ENCODE measurements at regions not wholly inside any gene's neighbourhood (a gene's known extent, or its start where the extent isn't known, plus 50 kb on each side); places are given as distances from the start of the nearest gene placed in this dataset.
"Not testable (repeated sequence)": the region's sequence is repeated elsewhere in the genome, so short reads cannot be mapped to it uniquely, and the experiment has no call there.

GRCh38 chr3:82628385-82629014, 867.1 kb upstream of the GBE1 start:
- DNase-seq (ENCODE audit: extremely low read depth in 1 of 2, low read depth in 1 of 2): no peak

- DNase-seq (ENCODE audit: extremely low read depth in 1 of 2, low read depth in 1 of 2): no peak
Observed at GRCh38 chr3:82627733-82628132, 866.3 kb upstream of the GBE1 start.

GRCh38 chr3:82620744-82621143, 859.3 kb upstream of the GBE1 start:
- DNase-seq (ENCODE audit: extremely low read depth in 1 of 2, low read depth in 1 of 2): not testable (repeated sequence)

- no peak for DNase-seq (ENCODE audit: extremely low read depth in 1 of 2, low read depth in 1 of 2)
Observed at GRCh38 chr3:82618594-82618993, 857.1 kb upstream of the GBE1 start.

- no peak for DNase-seq (ENCODE audit: extremely low read depth in 1 of 2, low read depth in 1 of 2)
Observed at GRCh38 chr3:82610236-82610635, 848.8 kb upstream of the GBE1 start.

GRCh38 chr3:82607391-82607790, 845.9 kb upstream of the GBE1 start:
- DNase-seq (ENCODE audit: extremely low read depth in 1 of 2, low read depth in 1 of 2): no peak

- DNase-seq (ENCODE audit: extremely low read depth in 1 of 2, low read depth in 1 of 2): no peak
Observed at GRCh38 chr3:82596805-82597204, 835.4 kb upstream of the GBE1 start.

GRCh38 chr3:82595530-82595929, 834.1 kb upstream of the GBE1 start:
- DNase-seq (ENCODE audit: extremely low read depth in 1 of 2, low read depth in 1 of 2): no peak

- DNase-seq (ENCODE audit: extremely low read depth in 1 of 2, low read depth in 1 of 2): no peak
Observed at GRCh38 chr3:82587174-82587573, 825.7 kb upstream of the GBE1 start.

- no peak for DNase-seq (ENCODE audit: extremely low read depth in 1 of 2, low read depth in 1 of 2)
Observed at GRCh38 chr3:82586414-82586813, 825.0 kb upstream of the GBE1 start.

- not testable (repeated sequence) for DNase-seq (ENCODE audit: extremely low read depth in 1 of 2, low read depth in 1 of 2)
Observed at GRCh38 chr3:82586002-82586401, 824.6 kb upstream of the GBE1 start.

- DNase-seq (ENCODE audit: extremely low read depth in 1 of 2, low read depth in 1 of 2): not testable (repeated sequence)
Observed at GRCh38 chr3:82585591-82585990, 824.1 kb upstream of the GBE1 start.

- not testable (repeated sequence) for DNase-seq (ENCODE audit: extremely low read depth in 1 of 2, low read depth in 1 of 2)
Observed at GRCh38 chr3:82584861-82585260, 823.4 kb upstream of the GBE1 start.

- not testable (repeated sequence) for DNase-seq (ENCODE audit: extremely low read depth in 1 of 2, low read depth in 1 of 2)
Observed at GRCh38 chr3:82584415-82584814, 823.0 kb upstream of the GBE1 start.

GRCh38 chr3:82581350-82581749, 819.9 kb upstream of the GBE1 start:
- no peak for DNase-seq (ENCODE audit: extremely low read depth in 1 of 2, low read depth in 1 of 2)

- DNase-seq (ENCODE audit: extremely low read depth in 1 of 2, low read depth in 1 of 2): no peak
Observed at GRCh38 chr3:82572721-82573120, 811.3 kb upstream of the GBE1 start.

GRCh38 chr3:82568776-82569338, 807.4 kb upstream of the GBE1 start:
- no peak for DNase-seq (ENCODE audit: extremely low read depth in 1 of 2, low read depth in 1 of 2)

- DNase-seq (ENCODE audit: extremely low read depth in 1 of 2, low read depth in 1 of 2): no peak
Observed at GRCh38 chr3:82567029-82567600, 805.7 kb upstream of the GBE1 start.

- no peak for DNase-seq (ENCODE audit: extremely low read depth in 1 of 2, low read depth in 1 of 2)
Observed at GRCh38 chr3:82562896-82563295, 801.5 kb upstream of the GBE1 start.

- DNase-seq (ENCODE audit: extremely low read depth in 1 of 2, low read depth in 1 of 2): no peak
Observed at GRCh38 chr3:82561784-82562183, 800.3 kb upstream of the GBE1 start.

- DNase-seq (ENCODE audit: extremely low read depth in 1 of 2, low read depth in 1 of 2): no peak
Observed at GRCh38 chr3:82558081-82558480, 796.6 kb upstream of the GBE1 start.

- DNase-seq (ENCODE audit: extremely low read depth in 1 of 2, low read depth in 1 of 2): no peak
Observed at GRCh38 chr3:82556113-82556512, 794.7 kb upstream of the GBE1 start.

- DNase-seq (ENCODE audit: extremely low read depth in 1 of 2, low read depth in 1 of 2): not testable (repeated sequence)
Observed at GRCh38 chr3:82542556-82542955, 781.1 kb upstream of the GBE1 start.
